ENCODE measurements at regions not wholly inside any gene's neighbourhood (a gene's known extent, or its start where the extent isn't known, plus 50 kb on each side); places are given as distances from the start of the nearest gene placed in this dataset.

GRCh38 chr16:54421220-54421619, 134.6 kb upstream of the IRX3 start:
- no peaks in the 10 kb centered on the region for H4K20me1 ChIP-seq
- no peak overlapping the region for H3K9ac ChIP-seq
- H3K9me3 ChIP-seq (replicated peaks in 1 of 11) = no peaks in the 10 kb centered on the region
- H3K36me3 ChIP-seq = no peaks in the 10 kb centered on the region
- H3K4me2 ChIP-seq = no peak overlapping the region
- no peak for TF ChIP-seq Cebpa-rat (IDR thresholded peaks at IDR 0.05)
- no peak overlapping the region for H3K27ac ChIP-seq
- H3K27me3 ChIP-seq = no peaks in the 10 kb centered on the region
- H3K4me3 ChIP-seq = no peak overlapping the region
- H3K4me1 ChIP-seq = peaks cover 0 to 2% (median under 1%) of the 10 kb centered on the region in 10 experiments; a peak in 4 of 20 replicates

DNA sequence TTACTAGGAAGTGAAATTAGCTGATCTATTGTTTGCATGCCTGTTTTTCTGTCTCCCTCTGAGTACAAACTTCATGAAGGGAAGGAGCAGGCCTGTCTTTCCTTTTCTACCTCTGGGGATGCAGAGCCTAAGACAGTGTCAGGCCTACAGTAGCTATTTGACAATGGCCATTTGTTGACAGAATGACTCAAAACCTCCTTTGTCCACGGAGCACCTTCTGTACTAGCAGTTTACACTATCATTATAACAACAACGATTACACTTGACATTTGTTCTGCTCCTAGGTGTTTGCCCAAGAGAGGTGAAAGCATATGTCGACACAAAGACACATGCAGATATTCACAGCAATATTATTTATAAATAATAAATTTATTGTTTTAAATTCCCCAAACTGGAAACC, 132.3 kb upstream of the IRX3 start:
- H3K4me1 ChIP-seq = peaks cover 0 to 6% (median 5%) of the 10 kb centered on the region in 10 experiments; a peak in 6 of 20 replicates
- peaks cover 0 to 3% (median 0%) of the 10 kb centered on the region in 11 experiments; a peak in 1 of 22 replicates for H3K9me3 ChIP-seq (replicated peaks in 1 of 11)
- H3K27ac ChIP-seq = no peak overlapping the region
- no peak for TF ChIP-seq Cebpa-rat (IDR thresholded peaks at IDR 0.05)
- no peaks in the 10 kb centered on the region for H3K36me3 ChIP-seq
- no peaks in the 10 kb centered on the region for H4K20me1 ChIP-seq
- H3K4me2 ChIP-seq = no peak overlapping the region
- no peak overlapping the region for H3K4me3 ChIP-seq
- H3K27me3 ChIP-seq = no peaks in the 10 kb centered on the region
- H3K9ac ChIP-seq = no peak overlapping the region

- Histone ChIP-seq H3K9me3 (replicated peaks in 1 of 11) (peaks cover 0 to 3% (median 0%) of the 10 kb centered on the region in 11 experiments; a peak in 1 of 22 replicates), H4K20me1 (no peaks in the 10 kb centered on the region), H3K27ac (no peak overlapping the region), H3K9ac (no peak overlapping the region), H3K4me3 (no peak overlapping the region), H3K36me3 (no peaks in the 10 kb centered on the region), H3K4me2 (no peak overlapping the region), H3K27me3 (peaks cover 0 to 2% (median 0%) of the 10 kb centered on the region in 11 experiments; a peak in 8 of 22 replicates), H3K4me1 (peaks cover 0 to 6% (median 5%) of the 10 kb centered on the region in 10 experiments; a peak in 6 of 20 replicates)
- no peak for TF ChIP-seq Cebpa-rat (IDR thresholded peaks at IDR 0.05)
Measured at GRCh38 chr16:54417384-54417783, 130.8 kb upstream of the IRX3 start.

GRCh38 chr16:54414671-54415070, 128.1 kb upstream of the IRX3 start:
- no peak overlapping the region for H3K9ac ChIP-seq
- peaks cover 0 to 3% (median 0%) of the 10 kb centered on the region in 11 experiments; a peak in 1 of 22 replicates for H3K9me3 ChIP-seq (replicated peaks in 1 of 11)
- H3K4me3 ChIP-seq = no peak overlapping the region
- H3K4me1 ChIP-seq = peaks cover 0 to 23% (median 14%) of the 10 kb centered on the region in 10 experiments; a peak in 18 of 20 replicates
- H3K4me2 ChIP-seq = no peak overlapping the region
- TF ChIP-seq Cebpa-rat (IDR thresholded peaks at IDR 0.05) = no peak
- no peaks in the 10 kb centered on the region for H4K20me1 ChIP-seq
- no peaks in the 10 kb centered on the region for H3K36me3 ChIP-seq
- no peak overlapping the region for H3K27ac ChIP-seq
- H3K27me3 ChIP-seq = peaks cover 0 to 14% (median 5%) of the 10 kb centered on the region in 11 experiments; a peak in 11 of 22 replicates

DNA sequence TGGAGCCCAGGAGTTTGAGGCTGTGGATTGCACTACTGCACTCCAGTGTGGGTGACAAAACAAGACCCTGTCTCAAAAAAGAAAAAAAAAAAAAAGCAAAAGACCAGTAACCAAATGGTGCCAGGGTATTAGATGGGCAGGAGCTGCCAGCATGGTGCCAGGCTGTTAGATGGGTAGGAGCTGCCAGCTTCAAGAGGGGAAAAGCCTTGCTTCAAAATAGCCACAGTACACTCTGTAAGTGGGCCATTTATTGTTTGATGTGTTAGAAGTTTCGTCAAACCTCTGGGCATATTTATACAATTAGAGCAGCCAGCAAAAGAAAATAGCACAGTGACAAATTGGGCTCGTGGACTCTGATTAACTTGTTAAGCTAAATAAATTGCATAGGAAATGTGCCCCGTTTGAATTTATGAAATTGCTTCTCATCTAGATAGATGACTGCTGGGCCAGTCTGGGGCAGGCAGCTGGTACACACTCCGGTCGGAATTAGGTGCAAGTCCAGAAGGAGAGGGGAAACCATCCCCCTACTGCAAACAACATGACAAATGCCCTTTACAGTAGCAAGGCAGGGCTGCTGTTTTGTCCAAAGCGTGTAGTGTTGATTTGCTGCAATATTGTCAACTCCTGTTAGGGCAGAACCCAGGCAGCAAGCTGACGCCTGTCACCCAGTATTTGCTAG, 126.3 kb upstream of the IRX3 start:
- Histone ChIP-seq H3K27me3 (peaks cover 0 to 14% (median 5%) of the 10 kb centered on the region in 11 experiments; a peak in 11 of 22 replicates), H3K9me3 (replicated peaks in 1 of 11) (peaks cover 0 to 3% (median 0%) of the 10 kb centered on the region in 11 experiments; a peak in 1 of 22 replicates), H3K4me1 (peaks cover 0 to 23% (median 14%) of the 10 kb centered on the region in 10 experiments; a peak in 18 of 20 replicates), H3K9ac (no peak overlapping the region), H3K27ac (no peak overlapping the region), H3K4me3 (no peak overlapping the region), H4K20me1 (no peaks in the 10 kb centered on the region), H3K36me3 (no peaks in the 10 kb centered on the region), H3K4me2 (no peak overlapping the region; a peak in 2 of 22 replicates)
- TF ChIP-seq Cebpa-rat (IDR thresholded peaks at IDR 0.05) = no peak

- Histone ChIP-seq H3K9me3 (replicated peaks in 1 of 11) (peaks cover 0 to 3% (median 0%) of the 10 kb centered on the region in 11 experiments; a peak in 2 of 22 replicates), H3K4me1 (peaks cover 0 to 23% (median 14%) of the 10 kb centered on the region in 10 experiments; a peak in 18 of 20 replicates), H3K9ac (no peak overlapping the region), H3K4me2 (peak overlapping the region in 6 of 11 experiments; percentile 10 to 86 (median 74); a peak in 8 of 22 replicates), H3K27ac (no peak overlapping the region), H3K4me3 (no peak overlapping the region), H3K27me3 (peaks cover 0 to 14% (median 5%) of the 10 kb centered on the region in 11 experiments; a peak in 11 of 22 replicates), H4K20me1 (no peaks in the 10 kb centered on the region), H3K36me3 (no peaks in the 10 kb centered on the region)
- no peak for TF ChIP-seq Cebpa-rat (IDR thresholded peaks at IDR 0.05)
Measured at GRCh38 chr16:54412037-54412436, 125.5 kb upstream of the IRX3 start.

DNA sequence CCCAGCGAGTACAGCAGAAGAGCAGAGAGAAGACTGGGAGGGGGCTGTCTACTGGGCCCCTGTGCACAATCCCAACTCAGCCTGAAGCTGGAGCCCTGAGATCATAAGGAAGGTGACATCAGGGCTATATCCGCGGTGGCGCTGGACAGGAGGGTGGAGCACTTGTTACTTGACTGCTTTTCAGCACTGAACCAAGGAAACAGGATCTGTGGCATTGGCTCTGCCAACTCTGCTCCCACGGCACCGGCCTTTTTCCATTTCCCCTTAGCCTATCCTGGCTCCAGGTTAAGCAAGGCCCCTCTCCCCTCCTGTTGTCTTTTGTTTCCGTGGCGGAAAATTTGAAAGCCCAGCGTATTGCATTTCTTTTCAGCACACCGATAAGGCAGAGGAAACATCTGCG, 125.0 kb upstream of the IRX3 start:
- Histone ChIP-seq H4K20me1 (no peaks in the 10 kb centered on the region), H3K4me1 (peaks cover 0 to 23% (median 14%) of the 10 kb centered on the region in 10 experiments; a peak in 18 of 20 replicates), H3K9me3 (replicated peaks in 1 of 11) (peaks cover 0 to 3% (median 0%) of the 10 kb centered on the region in 11 experiments; a peak in 2 of 22 replicates), H3K9ac (no peak overlapping the region), H3K27ac (no peak overlapping the region), H3K27me3 (peaks cover 0 to 14% (median 5%) of the 10 kb centered on the region in 11 experiments; a peak in 11 of 22 replicates), H3K4me2 (peak overlapping the region; percentile 35 to 86 (median 69); a peak in 21 of 22 replicates), H3K36me3 (no peaks in the 10 kb centered on the region), H3K4me3 (no peak overlapping the region)
- no peak for TF ChIP-seq Cebpa-rat (IDR thresholded peaks at IDR 0.05)

DNA sequence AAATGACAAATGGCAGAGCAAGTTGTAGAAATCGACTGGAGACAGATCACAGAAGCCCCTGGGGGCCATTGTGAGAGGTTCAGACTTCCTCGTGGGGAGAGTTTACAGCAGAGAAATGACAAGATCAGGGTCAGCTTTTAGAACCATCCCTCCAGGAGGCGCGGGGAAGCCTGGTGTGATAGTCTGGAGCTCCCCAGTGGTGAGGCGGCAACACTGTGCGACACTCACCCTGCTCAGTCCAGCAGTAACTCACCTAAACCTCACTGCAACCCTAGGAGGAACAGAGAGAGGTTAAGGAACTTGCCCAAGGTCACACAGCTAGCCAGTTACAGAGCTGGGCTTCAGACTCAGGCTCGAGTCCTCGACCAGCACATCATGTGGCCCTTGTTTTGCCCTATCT, 123.4 kb upstream of the IRX3 start:
- H3K4me3 ChIP-seq = no peak overlapping the region
- no peak for TF ChIP-seq Cebpa-rat (IDR thresholded peaks at IDR 0.05)
- H3K27me3 ChIP-seq = peaks cover 0 to 14% (median 5%) of the 10 kb centered on the region in 11 experiments; a peak in 11 of 22 replicates

GRCh38 chr16:54407596-54407995, 121.0 kb upstream of the IRX3 start:
- Histone ChIP-seq H3K4me2 (no peak overlapping the region), H3K36me3 (no peaks in the 10 kb centered on the region), H3K27me3 (peaks cover 0 to 14% (median 5%) of the 10 kb centered on the region in 11 experiments; a peak in 11 of 22 replicates), H3K4me3 (no peak overlapping the region), H4K20me1 (no peaks in the 10 kb centered on the region), H3K9me3 (replicated peaks in 1 of 11) (no peaks in the 10 kb centered on the region; a peak in 1 of 22 replicates), H3K4me1 (peaks cover 0 to 17% (median 8%) of the 10 kb centered on the region in 10 experiments; a peak in 18 of 20 replicates), H3K27ac (no peak overlapping the region), H3K9ac (no peak overlapping the region)
- no peak for TF ChIP-seq Cebpa-rat (IDR thresholded peaks at IDR 0.05)

More for the DNA sequence above, 123.4 kb upstream of the IRX3 start:
- Histone ChIP-seq H3K27ac (no peak overlapping the region), H3K9ac (no peak overlapping the region), H3K36me3 (no peaks in the 10 kb centered on the region), H3K4me2 (peak overlapping the region in 2 of 11 experiments; percentile 4 to 10; a peak in 2 of 22 replicates), H4K20me1 (no peaks in the 10 kb centered on the region), H3K4me1 (peaks cover 0 to 17% (median 8%) of the 10 kb centered on the region in 10 experiments; a peak in 18 of 20 replicates), H3K9me3 (replicated peaks in 1 of 11) (no peaks in the 10 kb centered on the region; a peak in 2 of 22 replicates)
